ENCODE measurements at regions not wholly inside any gene's neighbourhood (a gene's known extent, or its start where the extent isn't known, plus 50 kb on each side); places are given as distances from the start of the nearest gene placed in this dataset.

DNA sequence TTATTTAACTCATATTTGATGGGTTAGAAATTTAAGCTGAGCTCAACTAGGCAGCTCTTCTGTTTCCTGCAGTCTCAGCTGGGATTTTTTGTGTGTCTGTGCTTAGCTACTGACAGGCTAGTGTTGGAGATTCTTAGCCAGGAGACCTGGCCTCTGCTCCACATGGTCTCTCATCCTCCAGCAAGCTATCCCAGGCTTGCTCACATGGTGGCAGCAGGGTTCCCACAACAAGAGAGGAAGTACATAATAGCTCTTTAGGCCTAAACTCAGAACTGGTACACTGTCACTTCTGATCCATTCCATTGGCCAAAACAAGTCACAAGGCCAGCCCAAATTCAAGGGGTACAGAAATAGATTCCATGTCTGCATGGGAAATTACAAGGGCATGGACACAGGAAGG, 406.2 kb downstream of the SUCLA2 start:
- intact Hi-C loops (cut with micrococcal nuclease) = loop anchor here (5.0 kb wide), 1 partner anchor 763 kb away; no protein-coding TSS in a partner anchor
- DNase-seq (ENCODE audit: low read depth, low spot score) (no peak), FAIRE-seq (no peak)
- H3K9ac ChIP-seq (replicated peaks; ENCODE audit: extremely low read depth, insufficient read depth, low read length) = no peak overlapping the region
- peaks cover 9% of the 10 kb centered on the region for H3K9me3 ChIP-seq (replicated peaks; ENCODE audit: control insufficient read depth, insufficient read depth, low read length)
- no peak overlapping the region for H3K4me3 ChIP-seq (replicated peaks in 1 of 3; ENCODE audit: insufficient read depth in 1 of 3, low read depth in 1 of 3, low read length in 3 of 3)
- no peak for TF ChIP-seq FOS (IDR thresholded peaks at IDR 0.05; ENCODE audit: borderline replicate concordance, insufficient read depth, low read length)
- TF ChIP-seq MYC (IDR thresholded peaks at IDR 0.05; ENCODE audit: low read depth, low read length) = no peak
- TF ChIP-seq JUN (IDR thresholded peaks at IDR 0.05; ENCODE audit: borderline replicate concordance, insufficient read depth, insufficient read length, low read depth) = no peak
- no peak for TF ChIP-seq POLR2A (IDR thresholded peaks at IDR 0.05; ENCODE audit: low read depth, low read length)
- TF ChIP-seq, protein P1, sequence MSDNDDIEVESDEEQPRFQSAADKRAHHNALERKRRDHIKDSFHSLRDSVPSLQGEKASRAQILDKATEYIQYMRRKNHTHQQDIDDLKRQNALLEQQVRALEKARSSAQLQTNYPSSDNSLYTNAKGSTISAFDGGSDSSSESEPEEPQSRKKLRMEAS (IDR thresholded peaks at IDR 0.05; ENCODE audit: insufficient read depth, insufficient read length) = no peak
- TF ChIP-seq POLR2AphosphoS5 (IDR thresholded peaks at IDR 0.05; ENCODE audit: insufficient read depth, low read depth, low read length) = no peak
- TF ChIP-seq, protein P2, sequence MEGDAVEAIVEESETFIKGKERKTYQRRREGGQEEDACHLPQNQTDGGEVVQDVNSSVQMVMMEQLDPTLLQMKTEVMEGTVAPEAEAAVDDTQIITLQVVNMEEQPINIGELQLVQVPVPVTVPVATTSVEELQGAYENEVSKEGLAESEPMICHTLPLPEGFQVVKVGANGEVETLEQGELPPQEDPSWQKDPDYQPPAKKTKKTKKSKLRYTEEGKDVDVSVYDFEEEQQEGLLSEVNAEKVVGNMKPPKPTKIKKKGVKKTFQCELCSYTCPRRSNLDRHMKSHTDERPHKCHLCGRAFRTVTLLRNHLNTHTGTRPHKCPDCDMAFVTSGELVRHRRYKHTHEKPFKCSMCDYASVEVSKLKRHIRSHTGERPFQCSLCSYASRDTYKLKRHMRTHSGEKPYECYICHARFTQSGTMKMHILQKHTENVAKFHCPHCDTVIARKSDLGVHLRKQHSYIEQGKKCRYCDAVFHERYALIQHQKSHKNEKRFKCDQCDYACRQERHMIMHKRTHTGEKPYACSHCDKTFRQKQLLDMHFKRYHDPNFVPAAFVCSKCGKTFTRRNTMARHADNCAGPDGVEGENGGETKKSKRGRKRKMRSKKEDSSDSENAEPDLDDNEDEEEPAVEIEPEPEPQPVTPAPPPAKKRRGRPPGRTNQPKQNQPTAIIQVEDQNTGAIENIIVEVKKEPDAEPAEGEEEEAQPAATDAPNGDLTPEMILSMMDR (IDR thresholded peaks at IDR 0.05; ENCODE audit: extremely low read depth in 1 of 2, insufficient read depth in 1 of 2, low read depth in 1 of 2, low read length in 2 of 2) = no peak
- no peak for TF ChIP-seq EZH2 (IDR thresholded peaks at IDR 0.05; ENCODE audit: borderline replicate concordance, low read depth, low read length, severe bottlenecking)
- no peak for TF ChIP-seq GATA2 (IDR thresholded peaks at IDR 0.05; ENCODE audit: insufficient read depth, insufficient read length, low read depth, low read length)
- no peak overlapping the region for H3K27ac ChIP-seq (ENCODE audit: insufficient read depth, low read depth, low read length)
- H4K20me1 ChIP-seq (replicated peaks; ENCODE audit: control insufficient read depth, extremely low read depth, insufficient read depth, low read length) = no peaks in the 10 kb centered on the region
- no peak overlapping the region for H3K4me2 ChIP-seq (ENCODE audit: insufficient read depth, low read length)
- no peaks in the 10 kb centered on the region for H3K36me3 ChIP-seq (ENCODE audit: control insufficient read depth in 2 of 2, extremely low read depth in 1 of 2, insufficient read depth in 2 of 2, low read length in 2 of 2)
- no peaks in the 10 kb centered on the region for H3K9me1 ChIP-seq (replicated peaks; ENCODE audit: control insufficient read depth, extremely low read depth, insufficient read depth, low read length)
- ChIA-PET CTCF (no interaction called here), POLR2A (no interaction called here)
- no peaks in the 10 kb centered on the region for H3K4me1 ChIP-seq (ENCODE audit: control insufficient read depth, extremely low read depth, insufficient read depth, low read length)
- no peak overlapping the region for H2AFZ ChIP-seq (ENCODE audit: low read depth, low read length)
- H3K79me2 ChIP-seq (ENCODE audit: control insufficient read depth, insufficient read depth, low read length) = no peaks in the 10 kb centered on the region
- no peaks in the 10 kb centered on the region for H3K27me3 ChIP-seq (ENCODE audit: control insufficient read depth in 2 of 2, insufficient read depth in 2 of 2, low read length in 2 of 2)
- dilution Hi-C loops (cut with MboI; ENCODE audit: extremely low pct_ligation_motif_present, low sequenced_read_pairs) = no loop called here
- no TSS peak for BruUV-seq (replicated peaks)
